K562 (cell line): ENCODE measurements at regions not wholly inside any gene's neighbourhood (a gene's known extent, or its start where the extent isn't known, plus 50 kb on each side); places are given as distances from the start of the nearest gene placed in this dataset.

Experiments
- ATAC-seq: fragments of 200-7000 bp; cut with Tn5 transposase; 3 replicates; pipeline ENCODE4 v1.9.1; 2020; ENCODE audit warnings: moderate library complexity
- BruUV-seq: library from RNA; stranded (reverse); fragments of 400-500 nt; replicated peaks from 2 replicates; lab custom pipeline; 2021; lab: Mats Ljungman, UMichigan
- CTCF ChIA-PET: fragments of 300-600 bp; formaldehyde crosslinking; extraction: SDS; loops from one replicate; lab custom pipeline; 2021; ENCODE audit warnings: low intra/inter-chr PET ratio; lab: Yijun Ruan, JAX
- POLR2A ChIA-PET: fragments of 300-600, 350-650 bp; sonication (Branson Sonifier 250); formaldehyde crosslinking; extraction: SDS; loops from one replicate; lab custom pipeline; 2021; ENCODE audit warnings: antibody characterized with exemption, inconsistent platforms; lab: Yijun Ruan, JAX
- DNase-seq, 4 experiments: peaks; one replicate each; pipeline versions ENCODE4 v3.0.0 to v3.0.0-alpha.2; 2011 to 2018; ENCODE audit warnings: low spot score in 3 of 4, mixed read lengths in 3 of 4; ENCODE audit errors: extremely low read depth in 1 of 4
- FAIRE-seq: peaks from 2 replicates; lab custom pipeline; 2011; peaks lifted over from hg19 to GRCh38; lab: Jason Lieb, UNC
- H2AFZ ChIP-seq: 2 replicates; pipeline ENCODE4 v1.6.0; 2011; ENCODE audit warnings: low read depth, low read length, control low read depth, inconsistent platforms
- H3K27ac ChIP-seq: fragments of 200-600 bp; 3 replicates; pipeline ENCODE4 v1.8.0; 2011; ENCODE audit warnings: low read depth, mild to moderate bottlenecking, control low read depth, inconsistent platforms, low read length, moderate library complexity, mixed read lengths; ENCODE audit errors: extremely low read depth
- H3K27me3 ChIP-seq, 2 experiments: fragments of 300-600 bp in 1 of 2; 2 replicates in 1 of 2; 3 replicates in 1 of 2; pipeline versions ENCODE4 v1.6.0 to v1.8.0; 2011; ENCODE audit warnings: inconsistent platforms in 2 of 2, low read length in 2 of 2, mild to moderate bottlenecking in 1 of 2, mixed read lengths in 1 of 2, moderate library complexity in 1 of 2; ENCODE audit not compliant: control insufficient read depth in 2 of 2, insufficient read depth in 2 of 2
- H3K36me3 ChIP-seq: fragments of 300-600 bp; 3 replicates; pipeline ENCODE4 v1.8.0; 2011; ENCODE audit warnings: mild to moderate bottlenecking, low read length, inconsistent platforms; ENCODE audit not compliant: control insufficient read depth, insufficient read depth
- H3K4me1 ChIP-seq, 2 experiments: fragments of 200-600 bp in 1 of 2; replicated peaks in 1 of 2; 2 replicates in 1 of 2; 3 replicates in 1 of 2; pipeline versions ENCODE4 v1.5.1 to v1.8.0; 2011; ENCODE audit warnings: inconsistent platforms in 2 of 2, low read length in 2 of 2, mild to moderate bottlenecking in 1 of 2, mixed read lengths in 1 of 2, moderate library complexity in 1 of 2; ENCODE audit not compliant: control insufficient read depth in 2 of 2, insufficient read depth in 2 of 2
- H3K4me2 ChIP-seq: 2 replicates; pipeline ENCODE4 v1.6.1; 2011; ENCODE audit warnings: low read length, control low read depth, inconsistent platforms, mixed read lengths; ENCODE audit not compliant: insufficient read depth
- H3K4me3 ChIP-seq: fragments of 200-600 bp; sonication (generic), shearing (Covaris generic); 2 replicates; pipeline ENCODE4 v1.5.1; 2016; ENCODE audit warnings: control low read depth, inconsistent platforms
- H3K79me2 ChIP-seq: fragments of 200-600 bp; 3 replicates; pipeline ENCODE4 v1.8.0; 2011; ENCODE audit warnings: low read length, inconsistent platforms; ENCODE audit not compliant: control insufficient read depth, insufficient read depth
- H3K9ac ChIP-seq, 2 experiments: 2 replicates each; pipeline versions ENCODE4 v1.6.0 to v1.6.1; 2011; ENCODE audit warnings: low read depth in 2 of 2, low read length in 2 of 2, control low read depth in 1 of 2, inconsistent platforms in 1 of 2, mild to moderate bottlenecking in 1 of 2, mixed read lengths in 1 of 2; ENCODE audit not compliant: insufficient read depth in 1 of 2
- H3K9me1 ChIP-seq: one replicate; pipeline ENCODE4 v1.6.0; 2011; ENCODE audit warnings: inconsistent platforms, mild to moderate bottlenecking, low read length, moderate library complexity; ENCODE audit not compliant: control insufficient read depth, insufficient read depth
- H3K9me3 ChIP-seq: replicated peaks from 2 replicates; pipeline ENCODE4 v1.5.1; 2011; ENCODE audit warnings: low read depth, low read length, inconsistent platforms; ENCODE audit not compliant: control insufficient read depth, insufficient read depth
- H4K20me1 ChIP-seq: replicated peaks from 2 replicates; pipeline ENCODE4 v1.6.1; 2011; ENCODE audit warnings: low read length, inconsistent platforms, mixed read lengths; ENCODE audit not compliant: control insufficient read depth, insufficient read depth
- ARHGAP35 ChIP-seq: fragments of 450-650 bp; IDR thresholded peaks from 2 replicates; pipeline ENCODE4 v1.6.1; 2018; ENCODE audit not compliant: partially characterized antibody
- ARID1B ChIP-seq: fragments of 450-650 bp; IDR thresholded peaks from 2 replicates; pipeline ENCODE4 v1.6.1; 2016; ENCODE audit warnings: antibody characterized with exemption, mild to moderate bottlenecking, inconsistent platforms
- ATF3 ChIP-seq, 2 experiments: fragments of 450-650 bp in 1 of 2; sonication (generic) in 1 of 2; formaldehyde crosslinking in 1 of 2; IDR thresholded peaks in 1 of 2; conservative IDR thresholded peaks in 1 of 2; 2 replicates each; pipeline versions ENCODE4 v1.6.1 to v1.8.1; 2016 to 2023; ENCODE audit warnings: mild to moderate bottlenecking in 2 of 2, moderate library complexity in 2 of 2, inconsistent platforms in 1 of 2, missing genetic modification reagents in 1 of 2
- EP300 ChIP-seq: IDR thresholded peaks from 2 replicates; pipeline ENCODE4 v1.6.1; 2012; ENCODE audit warnings: low read length, improper control_type of control experiment
- EWSR1 ChIP-seq: fragments of 450-650 bp; IDR thresholded peaks from 2 replicates; pipeline ENCODE4 v1.6.1; 2018; ENCODE audit warnings: borderline replicate concordance, mild to moderate bottlenecking, low read depth, moderate library complexity; ENCODE audit not compliant: partially characterized antibody
- FOXA1 ChIP-seq: fragments of 450-650 bp; IDR thresholded peaks from 2 replicates; pipeline ENCODE4 v1.6.1; 2016; ENCODE audit warnings: mild to moderate bottlenecking, borderline replicate concordance
- GABPB1 ChIP-seq: sonication (generic); formaldehyde crosslinking; IDR thresholded peaks from 2 replicates; pipeline ENCODE4 v1.8.0; 2022; ENCODE audit warnings: mild to moderate bottlenecking, missing genetic modification reagents
- NR0B1 ChIP-seq: fragments of 450-650 bp; IDR thresholded peaks from one replicate; pipeline ENCODE4 v1.6.1; 2018; ENCODE audit warnings: mild to moderate bottlenecking, moderate library complexity; ENCODE audit not compliant: partially characterized antibody
- RBM17 ChIP-seq: fragments of 200-400 bp; formaldehyde crosslinking; IDR thresholded peaks from 2 replicates; pipeline ENCODE4 v1.6.1; 2017; ENCODE audit warnings: low read depth, mild to moderate bottlenecking, low read length, borderline replicate concordance
- UBTF ChIP-seq, 2 experiments: IDR thresholded peaks; 2 replicates each; pipeline ENCODE4 v1.6.1; 2012; ENCODE audit warnings: improper control_type of control experiment in 2 of 2, low read depth in 2 of 2, low read length in 2 of 2, borderline replicate concordance in 1 of 2
- ZBTB12 ChIP-seq: fragments of 250-450 bp; sonication (Bioruptor Pico); IDR thresholded peaks from 2 replicates; pipeline ENCODE4 v1.4.0; 2020
- ZNF24 ChIP-seq: fragments of 450-650 bp; IDR thresholded peaks from 2 replicates; pipeline ENCODE4 v1.6.1; 2016
- ZNF398 ChIP-seq: fragments of 250-450 bp; sonication (Bioruptor Pico); IDR thresholded peaks from 2 replicates; pipeline ENCODE4 v1.8.0; 2021; ENCODE audit warnings: moderate library complexity, mild to moderate bottlenecking, inconsistent platforms
- WGBS: fragments of 100-300 bp; shearing (Covaris generic); methylation state at CpG from one replicate; pipeline ENCODE4 v1.1.6; 2016; ENCODE audit warnings: low coverage, mixed read lengths; ENCODE audit not compliant: insufficient coverage; ENCODE audit errors: missing lambda C conversion rate; 5-methylcytosine and 5-hydroxymethylcytosine counted together
- in situ Hi-C: fragments of 300-500 bp; cut with MboI; formaldehyde crosslinking; loops from 4 replicates; pipeline ENCODE4 v1.15.0; 2018; ENCODE audit warnings: inconsistent platforms, mixed read lengths
- intact Hi-C: fragments of 100-400 bp; cut with micrococcal nuclease; formaldehyde crosslinking; loops from 2 replicates; pipeline ENCODE4 v1.14.2; 2022

DNA sequence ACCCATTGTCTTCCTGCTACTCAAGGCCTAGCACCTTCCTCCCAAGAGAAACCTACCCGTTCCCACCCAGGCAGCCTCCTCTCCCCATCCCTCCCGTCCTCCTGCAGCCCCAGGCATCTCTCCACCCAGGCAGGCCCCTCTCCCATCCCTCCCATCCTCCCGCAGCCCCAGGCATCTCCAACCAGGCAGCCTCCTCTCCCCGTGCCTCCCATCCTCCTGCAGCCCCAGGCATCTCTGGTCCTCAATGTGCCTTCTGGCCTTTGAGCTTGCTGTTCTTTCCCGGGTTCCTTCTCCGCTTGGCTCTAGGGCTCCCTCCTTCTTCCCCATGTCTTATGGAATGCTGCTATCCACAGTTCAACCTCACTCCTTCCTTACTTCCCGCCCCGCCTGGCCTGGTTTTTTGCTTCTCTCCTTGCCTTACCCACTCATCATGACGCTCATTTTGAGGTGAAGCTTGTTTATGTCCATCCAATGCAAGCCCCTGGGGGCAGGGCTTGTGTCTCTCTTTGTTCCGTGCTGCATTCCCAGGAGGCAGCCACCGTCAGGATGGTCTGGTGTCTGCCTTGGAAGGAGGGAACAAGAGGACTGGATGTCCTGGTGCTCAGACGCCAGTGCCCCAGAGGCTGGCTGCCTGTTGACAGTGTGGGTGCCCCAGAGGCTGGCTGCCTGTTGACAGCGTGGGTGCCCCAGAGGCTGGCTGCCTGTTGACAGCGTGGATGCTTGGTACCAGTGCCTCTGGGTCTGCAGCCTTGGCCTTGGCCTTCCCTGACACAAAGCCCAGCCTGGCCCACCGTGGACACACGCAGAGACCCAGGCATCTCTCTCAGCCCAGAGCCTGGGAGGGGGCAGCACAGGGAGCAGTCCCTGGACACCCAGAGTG lies 815.7 kb downstream of the BRD1 start:
- WGBS = 0% methylated on average over 2 of the region's 16 CpGs
- intact Hi-C loops (no loop called here), in situ Hi-C loops (no loop called here)
- Histone ChIP-seq H3K9ac (no peak overlapping the region), H3K27me3 (peaks cover 0 to 49% of the 10 kb centered on the region in 2 experiments; a peak in 2 of 5 replicates), H3K4me3 (no peak overlapping the region), H3K79me2 (no peaks in the 10 kb centered on the region), H3K9me1 (no peaks in the 10 kb centered on the region), H3K9me3 (no peaks in the 10 kb centered on the region), H3K36me3 (no peaks in the 10 kb centered on the region), H2AFZ (no peak overlapping the region), H4K20me1 (no peaks in the 10 kb centered on the region; the same call in 1 of the 2 replicates), H3K4me1 (no peaks in the 10 kb centered on the region), H3K4me2 (no peak overlapping the region), H3K27ac (no peak overlapping the region)
- ChIA-PET POLR2A (interaction anchor here (0.6 to 0.8 kb wide), 2 partner anchors 35 to 251 kb away, joined by 3 to 4 read pairs; no protein-coding TSS in a partner anchor), CTCF (no interaction called here)
- BruUV-seq = no TSS peak
- ATAC-seq (no peak), FAIRE-seq (no peak), DNase-seq (no peak)
- TF ChIP-seq GABPB1 (CRISPR knock-in tag) (no peak), EWSR1 (no peak), ZNF398 (no peak), EP300 (no peak), NR0B1 (no peak), FOXA1 (no peak), RBM17 (no peak), UBTF (IDR thresholded peaks at IDR 0.05; ENCODE audit: borderline replicate concordance in 1 of 2, low read depth in 2 of 2, low read length in 2 of 2) (no peak), ARHGAP35 (no peak), ZNF24 (no peak), ARID1B (no peak), ZBTB12 (no peak), ATF3 (IDR thresholded peaks at IDR 0.05) (no peak), ATF3 (CRISPR knock-in tag; conservative IDR thresholded peaks at IDR 0.05) (no peak)
